ENCODE measurements at regions not wholly inside any gene's neighbourhood (a gene's known extent, or its start where the extent isn't known, plus 50 kb on each side); places are given as distances from the start of the nearest gene placed in this dataset.

GRCh38 chrX:26334232-26334631 is 118.3 kb downstream of the MAGEB5 start:
- no peak for DNase-seq

DNA sequence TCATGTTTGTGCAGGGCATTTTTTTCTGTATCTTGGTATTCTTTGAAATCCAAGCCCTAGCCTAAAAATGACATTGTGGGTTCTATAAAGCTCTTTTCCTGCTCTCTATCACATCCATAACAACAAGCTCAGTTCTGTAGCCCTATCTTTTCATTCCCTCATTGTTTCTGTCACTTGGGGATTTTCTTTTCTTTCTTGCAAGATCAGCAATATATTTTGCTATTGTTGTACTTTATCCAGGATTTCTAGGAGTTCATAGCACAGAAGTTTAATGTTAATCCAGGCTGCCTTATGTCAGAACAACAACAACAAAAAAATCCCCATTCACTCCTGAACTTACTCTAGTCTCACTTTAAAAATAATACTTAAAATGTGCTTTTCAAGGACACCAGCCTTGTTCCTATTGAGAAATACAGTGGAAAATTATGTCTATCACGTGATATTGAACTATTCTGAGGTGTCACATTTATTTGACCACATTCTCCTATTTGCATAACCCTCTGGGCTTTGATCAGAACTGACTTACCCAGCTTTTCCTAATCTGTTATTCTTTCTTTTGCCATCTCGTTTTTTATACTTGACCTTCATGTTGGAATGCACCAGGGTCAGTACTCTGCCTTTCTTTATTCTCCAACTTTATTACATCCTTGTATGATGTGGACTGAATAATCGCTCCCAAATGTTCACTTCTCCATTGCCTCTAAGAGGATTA is 112.8 kb downstream of the MAGEB5 start:
- no peak for DNase-seq

DNA sequence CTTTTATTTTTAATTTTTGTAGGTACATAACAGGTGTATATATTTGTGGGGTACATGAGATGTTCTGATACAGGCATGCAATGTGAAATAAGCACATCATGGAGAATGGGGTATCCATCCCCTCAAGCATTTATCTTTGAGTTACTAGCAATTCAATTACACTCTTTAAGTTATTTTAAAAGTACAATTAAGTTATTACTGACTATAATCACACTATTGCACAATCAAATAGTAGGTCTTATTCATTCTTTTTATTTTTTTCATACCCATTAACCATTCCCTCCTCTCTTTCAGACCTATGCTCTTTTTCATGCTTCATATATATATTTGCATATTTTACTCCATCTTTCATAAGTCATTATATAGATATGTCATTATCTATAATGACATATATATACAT is 93.3 kb downstream of the MAGEB5 start:
- no peak for DNase-seq

GRCh38 chrX:26295425-26295824 is 79.5 kb downstream of the MAGEB5 start:
- DNase-seq = no peak

- DNase-seq = no peak
Measured at GRCh38 chrX:26286836-26287235, 70.9 kb downstream of the MAGEB5 start.
